H9 (cell line): ENCODE measurements at regions not wholly inside any gene's neighbourhood (a gene's known extent, or its start where the extent isn't known, plus 50 kb on each side); places are given as distances from the start of the nearest gene placed in this dataset.

Experiments
- DNase-seq: peaks from one replicate; pipeline ENCODE4 v3.0.0-alpha.2; 2017
- H2AFZ ChIP-seq: one replicate; pipeline ENCODE4 v1.6.1; 2013; ENCODE audit warnings: mild to moderate bottlenecking, low read length, control low read depth, moderate library complexity
- H2AK5ac ChIP-seq: 2 replicates; pipeline ENCODE4 v1.6.1; 2013; ENCODE audit warnings: low read length, control low read depth, mixed read lengths; ENCODE audit not compliant: insufficient read length
- H2BK120ac ChIP-seq: one replicate; pipeline ENCODE4 v1.6.1; 2013; ENCODE audit warnings: low read depth, mild to moderate bottlenecking, low read length, control low read depth, inconsistent platforms; ENCODE audit not compliant: poor library complexity, severe bottlenecking
- H2BK12ac ChIP-seq: 2 replicates; pipeline ENCODE4 v1.6.1; 2013; ENCODE audit warnings: low read length, control low read depth, mixed read lengths, low read depth; ENCODE audit not compliant: insufficient read length
- H2BK15ac ChIP-seq: 2 replicates; pipeline ENCODE4 v1.6.1; 2013; ENCODE audit warnings: low read depth, low read length, control low read depth
- H2BK20ac ChIP-seq: one replicate; pipeline ENCODE4 v1.6.1; 2013; ENCODE audit warnings: low read depth, mild to moderate bottlenecking, low read length, control low read depth, inconsistent platforms; ENCODE audit not compliant: poor library complexity, severe bottlenecking
- H2BK5ac ChIP-seq: 2 replicates; pipeline ENCODE4 v1.6.1; 2013; ENCODE audit warnings: low read length, control low read depth, mixed read lengths; ENCODE audit not compliant: insufficient read length
- H3K14ac ChIP-seq: 2 replicates; pipeline ENCODE4 v1.6.1; 2013; ENCODE audit warnings: low read length, control low read depth; ENCODE audit not compliant: insufficient read depth
- H3K18ac ChIP-seq: 2 replicates; pipeline ENCODE4 v1.6.1; 2013; ENCODE audit warnings: low read depth, mild to moderate bottlenecking, mixed read lengths, low read length, control low read depth; ENCODE audit not compliant: insufficient read length
- H3K23ac ChIP-seq: 2 replicates; pipeline ENCODE4 v1.6.1; 2013; ENCODE audit warnings: low read length, control low read depth, mixed read lengths, low read depth; ENCODE audit not compliant: insufficient read length
- H3K23me2 ChIP-seq: 2 replicates; pipeline ENCODE4 v1.6.1; 2013; ENCODE audit warnings: low read depth, mild to moderate bottlenecking, mixed read lengths, low read length, control low read depth; ENCODE audit not compliant: insufficient read length, poor library complexity, severe bottlenecking
- H3K27ac ChIP-seq: 2 replicates; pipeline ENCODE4 v1.5.1; 2013; ENCODE audit warnings: low read length, control low read depth, mixed read lengths, low read depth; ENCODE audit not compliant: insufficient read length
- H3K27me3 ChIP-seq: 2 replicates; pipeline ENCODE4 v1.6.1; 2013; ENCODE audit warnings: low read length, control low read depth, inconsistent platforms; ENCODE audit not compliant: insufficient read depth
- H3K4ac ChIP-seq: 2 replicates; pipeline ENCODE4 v1.6.1; 2013; ENCODE audit warnings: low read depth, mild to moderate bottlenecking, control low read depth, inconsistent platforms, low read length, moderate library complexity
- H3K4me1 ChIP-seq: 2 replicates; pipeline ENCODE4 v1.6.1; 2013; ENCODE audit warnings: low read length, control low read depth, inconsistent platforms; ENCODE audit not compliant: insufficient read depth
- H3K4me2 ChIP-seq: 2 replicates; pipeline ENCODE4 v1.6.1; 2013; ENCODE audit warnings: low read length, control low read depth, mixed read lengths; ENCODE audit not compliant: insufficient read length, insufficient read depth
- H3K56ac ChIP-seq: 2 replicates; pipeline ENCODE4 v1.6.1; 2013; ENCODE audit warnings: low read depth, mild to moderate bottlenecking, mixed read lengths, low read length, control low read depth; ENCODE audit not compliant: insufficient read length
- H3K79me1 ChIP-seq: 2 replicates; pipeline ENCODE4 v1.6.1; 2013; ENCODE audit warnings: low read depth, mild to moderate bottlenecking, moderate library complexity, low read length, control low read depth, inconsistent platforms; ENCODE audit not compliant: insufficient read depth, poor library complexity, severe bottlenecking
- H3K79me2 ChIP-seq: 2 replicates; pipeline ENCODE4 v1.6.1; 2013; ENCODE audit warnings: low read length, control low read depth, inconsistent platforms; ENCODE audit not compliant: insufficient read depth
- H3K9ac ChIP-seq: 2 replicates; pipeline ENCODE4 v1.6.1; 2013; ENCODE audit warnings: low read length, control low read depth, mixed read lengths; ENCODE audit not compliant: insufficient read length; ENCODE audit errors: extremely low read depth
- H3K9me3 ChIP-seq: one replicate; pipeline ENCODE4 v1.6.1; 2013; ENCODE audit warnings: low read depth, low read length, inconsistent platforms; ENCODE audit not compliant: control insufficient read depth
- H3T11ph ChIP-seq: one replicate; pipeline ENCODE4 v1.6.1; 2013; ENCODE audit warnings: mild to moderate bottlenecking, low read length, control low read depth, inconsistent platforms
- H4K20me1 ChIP-seq: one replicate; pipeline ENCODE4 v1.6.1; 2013; ENCODE audit not compliant: control insufficient read depth, insufficient read length, insufficient read depth
- H4K5ac ChIP-seq: 2 replicates; pipeline ENCODE4 v1.6.1; 2013; ENCODE audit warnings: low read depth, mild to moderate bottlenecking, mixed read lengths, low read length, control low read depth; ENCODE audit not compliant: insufficient read length
- H4K8ac ChIP-seq: replicated peaks from 2 replicates; pipeline ENCODE4 v1.6.1; 2013; ENCODE audit warnings: low read length, control low read depth, mixed read lengths, low read depth; ENCODE audit not compliant: insufficient read length
- H4K91ac ChIP-seq: 2 replicates; pipeline ENCODE4 v1.6.1; 2013; ENCODE audit warnings: low read depth, mild to moderate bottlenecking, moderate library complexity, mixed read lengths, low read length, control low read depth; ENCODE audit not compliant: insufficient read length
- H3K27ac Mint-ChIP-seq, 3 experiments: 2 replicates in 2 of 3; 3 replicates in 1 of 3; pipeline ENCODE4 v1.8.0; 2020 to 2021; ENCODE audit warnings: mixed read lengths in 3 of 3, mild to moderate bottlenecking in 1 of 3, moderate library complexity in 1 of 3
- H3K27me3 Mint-ChIP-seq: 2 replicates; pipeline ENCODE4 v1.8.0; 2021; ENCODE audit warnings: low read depth, mild to moderate bottlenecking, moderate library complexity, mixed read lengths
- H3K36me3 Mint-ChIP-seq, 3 experiments: 2 replicates in 2 of 3; 3 replicates in 1 of 3; pipeline ENCODE4 v1.8.0; 2020 to 2021; ENCODE audit warnings: low read depth in 3 of 3, mixed read lengths in 3 of 3; ENCODE audit not compliant: insufficient read depth in 1 of 3
- H3K4me1 Mint-ChIP-seq, 2 experiments: 2 replicates each; pipeline ENCODE4 v1.8.0; 2020; ENCODE audit warnings: mixed read lengths in 2 of 2
- H3K4me3 Mint-ChIP-seq, 2 experiments: 2 replicates in 1 of 2; 3 replicates in 1 of 2; pipeline ENCODE4 v1.8.0; 2020 to 2021; ENCODE audit warnings: mild to moderate bottlenecking in 2 of 2, mixed read lengths in 2 of 2, moderate library complexity in 1 of 2
- H3K9me3 Mint-ChIP-seq, 2 experiments: 2 replicates in 1 of 2; 3 replicates in 1 of 2; pipeline ENCODE4 v1.8.0; 2020; ENCODE audit warnings: mild to moderate bottlenecking in 2 of 2, mixed read lengths in 2 of 2, moderate library complexity in 1 of 2
- WGBS: extraction: QIAGEN DNeasy Blood & Tissue Kit; methylation state at CpG from one replicate; pipeline ENCODE4 v1.1.7; 2013; ENCODE audit warnings: missing lambda C conversion rate, low lambda C conversion rate, mixed read lengths; ENCODE audit not compliant: insufficient read length; ENCODE audit errors: extremely low coverage; 5-methylcytosine and 5-hydroxymethylcytosine counted together
- TF ChIP-seq, protein P1 (sequence below): fragments of 200-600 bp; sonication (generic); conservative IDR thresholded peaks from 3 replicates; pipeline ENCODE4 v1.8.0; 2021; ENCODE audit warnings: antibody characterized with exemption, mild to moderate bottlenecking

DNA sequence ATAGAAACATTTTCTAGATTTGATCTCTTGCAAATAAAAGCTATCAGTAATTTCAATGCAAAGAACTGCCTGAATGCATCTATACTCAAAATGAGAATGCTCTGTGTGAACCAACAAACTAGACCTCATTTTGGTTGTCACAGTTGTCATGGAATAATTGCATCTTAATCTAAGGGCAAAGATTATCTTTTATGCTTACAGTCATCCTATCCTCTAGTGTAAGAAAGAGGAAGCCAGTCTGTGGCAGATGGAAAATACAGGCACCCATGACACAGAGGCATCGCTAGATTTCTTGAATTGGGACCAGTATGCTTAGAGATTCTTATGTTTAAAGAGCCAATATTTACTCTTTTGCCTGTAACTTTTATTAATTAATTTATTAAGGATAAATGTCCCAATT lies 95.0 kb downstream of the MACIR start:
- no peak overlapping the region for H2AK5ac ChIP-seq
- DNase-seq, result no peak
- H3K27me3 ChIP-seq, result no peaks in the 10 kb centered on the region
- H3K4me2 ChIP-seq, result no peak overlapping the region
- no peak overlapping the region for H2BK15ac ChIP-seq
- H4K91ac ChIP-seq, result no peak overlapping the region
- Mint-ChIP-seq H3K27ac (no peak overlapping the region), H3K4me3 (no peak overlapping the region), H3K4me1 (no peaks in the 10 kb centered on the region), H3K9me3 (no peaks in the 10 kb centered on the region), H3K36me3 (no peaks in the 10 kb centered on the region), H3K27me3 (no peaks in the 10 kb centered on the region)
- H2BK5ac ChIP-seq, result no peak overlapping the region
- no peak overlapping the region for H3K4ac ChIP-seq
- no CpG with 5 or more reads among the region's 1 CpG for WGBS
- no peak overlapping the region for H3T11ph ChIP-seq
- no peak overlapping the region for H2BK20ac ChIP-seq
- H2BK12ac ChIP-seq, result no peak overlapping the region
- H3K23me2 ChIP-seq, result no peaks in the 10 kb centered on the region
- no peaks in the 10 kb centered on the region for H3K9me3 ChIP-seq
- H3K9ac ChIP-seq, result no peak overlapping the region
- H3K27ac ChIP-seq, result no peak overlapping the region
- H3K14ac ChIP-seq, result no peak overlapping the region
- H2AFZ ChIP-seq, result no peak overlapping the region
- H3K56ac ChIP-seq, result no peak overlapping the region
- no peak overlapping the region for H2BK120ac ChIP-seq
- H4K5ac ChIP-seq, result no peak overlapping the region
- no peak overlapping the region for H4K8ac ChIP-seq
- H3K18ac ChIP-seq, result no peak overlapping the region
- no peaks in the 10 kb centered on the region for H3K79me1 ChIP-seq
- no peaks in the 10 kb centered on the region for H3K79me2 ChIP-seq
- TF ChIP-seq, protein P1, sequence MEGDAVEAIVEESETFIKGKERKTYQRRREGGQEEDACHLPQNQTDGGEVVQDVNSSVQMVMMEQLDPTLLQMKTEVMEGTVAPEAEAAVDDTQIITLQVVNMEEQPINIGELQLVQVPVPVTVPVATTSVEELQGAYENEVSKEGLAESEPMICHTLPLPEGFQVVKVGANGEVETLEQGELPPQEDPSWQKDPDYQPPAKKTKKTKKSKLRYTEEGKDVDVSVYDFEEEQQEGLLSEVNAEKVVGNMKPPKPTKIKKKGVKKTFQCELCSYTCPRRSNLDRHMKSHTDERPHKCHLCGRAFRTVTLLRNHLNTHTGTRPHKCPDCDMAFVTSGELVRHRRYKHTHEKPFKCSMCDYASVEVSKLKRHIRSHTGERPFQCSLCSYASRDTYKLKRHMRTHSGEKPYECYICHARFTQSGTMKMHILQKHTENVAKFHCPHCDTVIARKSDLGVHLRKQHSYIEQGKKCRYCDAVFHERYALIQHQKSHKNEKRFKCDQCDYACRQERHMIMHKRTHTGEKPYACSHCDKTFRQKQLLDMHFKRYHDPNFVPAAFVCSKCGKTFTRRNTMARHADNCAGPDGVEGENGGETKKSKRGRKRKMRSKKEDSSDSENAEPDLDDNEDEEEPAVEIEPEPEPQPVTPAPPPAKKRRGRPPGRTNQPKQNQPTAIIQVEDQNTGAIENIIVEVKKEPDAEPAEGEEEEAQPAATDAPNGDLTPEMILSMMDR, result no peak
- H4K20me1 ChIP-seq, result no peaks in the 10 kb centered on the region
- H3K23ac ChIP-seq, result no peak overlapping the region
- H3K4me1 ChIP-seq, result no peaks in the 10 kb centered on the region
